Keratinocyte (primary cell): ENCODE measurements at regions not wholly inside any gene's neighbourhood (a gene's known extent, or its start where the extent isn't known, plus 50 kb on each side); places are given as distances from the start of the nearest gene placed in this dataset.

Experiments used
- DNase-seq: peaks from one replicate; pipeline ENCODE4 v3.0.0-alpha.2; 2011; ENCODE audit warnings: low read depth, missing footprints, low spot score
- FAIRE-seq: peaks from 2 replicates; lab custom pipeline; 2011; peaks lifted over from hg19 to GRCh38; lab: Jason Lieb, UNC
- H2AFZ ChIP-seq: 2 replicates; pipeline ENCODE4 v1.6.0; 2012; ENCODE audit warnings: low read length, control low read depth, inconsistent platforms; ENCODE audit not compliant: control insufficient read depth
- H3K27ac ChIP-seq: 2 replicates; pipeline ENCODE4 v1.5.1; 2011; ENCODE audit warnings: low read length; ENCODE audit not compliant: control insufficient read depth, insufficient read depth
- H3K27me3 ChIP-seq: 3 replicates; pipeline ENCODE4 v1.6.0; 2011; ENCODE audit warnings: low read length; ENCODE audit not compliant: control insufficient read depth, insufficient read depth; ENCODE audit errors: extremely low read depth
- H3K36me3 ChIP-seq, 2 experiments: 2 replicates in 1 of 2; 3 replicates in 1 of 2; pipeline ENCODE4 v1.5.1; 2011; ENCODE audit warnings: low read length in 2 of 2, mild to moderate bottlenecking in 1 of 2; ENCODE audit not compliant: control insufficient read depth in 2 of 2, insufficient read depth in 2 of 2; ENCODE audit errors: extremely low read depth in 1 of 2
- H3K4me1 ChIP-seq: 3 replicates; pipeline ENCODE4 v1.5.1; 2011; ENCODE audit warnings: low read length; ENCODE audit not compliant: control insufficient read depth, insufficient read depth; ENCODE audit errors: extremely low read depth
- H3K4me2 ChIP-seq: 3 replicates; pipeline ENCODE4 v1.6.0; 2011; ENCODE audit warnings: low read depth, low read length; ENCODE audit not compliant: control insufficient read depth, insufficient read depth; ENCODE audit errors: extremely low read depth
- H3K4me3 ChIP-seq, 3 experiments: fragments of 200-600 bp in 1 of 3; sonication (generic) in 1 of 3; 2 replicates in 2 of 3; 3 replicates in 1 of 3; pipeline ENCODE4 v1.5.1; 2011 to 2016; ENCODE audit warnings: low read length in 3 of 3, mild to moderate bottlenecking in 3 of 3, control low read depth in 2 of 3, inconsistent platforms in 1 of 3, low read depth in 1 of 3, mixed read lengths in 1 of 3, mixed run types in 1 of 3, moderate library complexity in 1 of 3; ENCODE audit not compliant: control insufficient read depth in 2 of 3, insufficient read depth in 2 of 3; ENCODE audit errors: extremely low read depth in 1 of 3
- H3K79me2 ChIP-seq: 2 replicates; pipeline ENCODE4 v1.6.0; 2012; ENCODE audit warnings: low read length; ENCODE audit not compliant: control insufficient read depth, insufficient read depth
- H3K9ac ChIP-seq: 3 replicates; pipeline ENCODE4 v1.6.0; 2011; ENCODE audit warnings: low read length; ENCODE audit not compliant: control insufficient read depth, insufficient read depth; ENCODE audit errors: extremely low read depth
- H3K9me1 ChIP-seq: 3 replicates; pipeline ENCODE4 v1.6.0; 2011; ENCODE audit warnings: low read length; ENCODE audit not compliant: control insufficient read depth, insufficient read depth; ENCODE audit errors: extremely low read depth
- H3K9me3 ChIP-seq: 2 replicates; pipeline ENCODE4 v1.5.1; 2012; ENCODE audit warnings: low read depth, low read length; ENCODE audit not compliant: control insufficient read depth
- H4K20me1 ChIP-seq: 3 replicates; pipeline ENCODE4 v1.6.0; 2011; ENCODE audit warnings: low read length; ENCODE audit not compliant: control insufficient read depth, insufficient read depth; ENCODE audit errors: extremely low read depth
- CTCF ChIP-seq, 3 experiments: IDR thresholded peaks in 1 of 3; conservative IDR thresholded peaks in 1 of 3; optimal IDR thresholded peaks in 1 of 3; 2 replicates in 2 of 3; 3 replicates in 1 of 3; pipeline versions ENCODE3 to v1.5.1; 2011; ENCODE audit warnings: low read length in 3 of 3, mild to moderate bottlenecking in 3 of 3, moderate library complexity in 2 of 3, control low read depth in 1 of 3, inconsistent platforms in 1 of 3; ENCODE audit not compliant: insufficient read depth in 2 of 3; ENCODE audit errors: extremely low read depth in 1 of 3
- EZH2 ChIP-seq: IDR thresholded peaks from one replicate; pipeline ENCODE4 v1.6.1; 2012; ENCODE audit warnings: inconsistent platforms, mild to moderate bottlenecking, low read length, moderate library complexity
- dilution Hi-C: fragments of 300-500 bp; cut with MboI; formaldehyde crosslinking; loops from one replicate; pipeline ENCODE4 v1.7.0; 2020; ENCODE audit warnings: low sequenced_read_pairs; ENCODE audit not compliant: extremely low pct_ligation_motif_present

DNA sequence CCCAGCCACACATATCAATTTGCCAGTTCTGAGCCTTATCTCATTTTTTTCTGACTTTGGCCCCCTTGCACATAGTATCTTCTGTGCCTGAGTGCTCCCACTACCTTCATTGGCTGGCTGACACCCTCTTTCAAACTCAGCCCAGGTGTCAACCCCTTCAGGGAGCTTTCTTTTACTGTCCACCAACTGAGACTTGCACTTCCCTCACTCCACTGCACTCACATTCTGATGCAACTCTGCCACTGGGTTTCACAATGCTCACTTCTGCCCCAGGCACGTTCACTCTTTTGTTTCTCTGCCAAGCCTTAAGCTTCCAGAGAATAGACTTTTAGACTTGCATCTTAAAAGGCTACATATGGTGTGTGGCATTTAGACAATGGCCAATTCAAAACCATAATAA, 101.5 kb upstream of the CBLB start:
- peaks cover 3% of the 10 kb centered on the region for H3K4me1 ChIP-seq
- TF ChIP-seq EZH2 (no peak), CTCF (optimal IDR thresholded peaks at IDR 0.05 in 1 of 3, IDR thresholded peaks at IDR 0.05 in 1 of 3, conservative IDR thresholded peaks at IDR 0.05 in 1 of 3; ENCODE audit: extremely low read depth in 1 of 3, insufficient read depth in 2 of 3, low read length in 3 of 3) (no peak)
- peak overlapping the region; percentile 66 for H2AFZ ChIP-seq
- H4K20me1 ChIP-seq: no peaks in the 10 kb centered on the region
- no peaks in the 10 kb centered on the region for H3K79me2 ChIP-seq
- no peaks in the 10 kb centered on the region for H3K9me1 ChIP-seq
- H3K4me3 ChIP-seq: no peak overlapping the region
- no peak overlapping the region for H3K9ac ChIP-seq
- H3K36me3 ChIP-seq: no peaks in the 10 kb centered on the region
- H3K4me2 ChIP-seq: no peak overlapping the region
- peak; percentile 42 for DNase-seq
- dilution Hi-C loops: no loop called here
- peaks cover 6% of the 10 kb centered on the region for H3K9me3 ChIP-seq
- H3K27me3 ChIP-seq: no peaks in the 10 kb centered on the region
- FAIRE-seq: peak; percentile 68
- H3K27ac ChIP-seq: peak overlapping the region; percentile 33

GRCh38 chr3:105972069-105972468, 103.3 kb upstream of the CBLB start:
- Histone ChIP-seq H3K4me1 (peaks cover 3% of the 10 kb centered on the region), H4K20me1 (no peaks in the 10 kb centered on the region), H3K9me1 (no peaks in the 10 kb centered on the region), H3K4me2 (no peak overlapping the region), H3K36me3 (no peaks in the 10 kb centered on the region), H3K27me3 (no peaks in the 10 kb centered on the region), H3K9ac (no peak overlapping the region), H3K9me3 (peaks cover 6% of the 10 kb centered on the region), H3K4me3 (no peak overlapping the region), H3K27ac (no peak overlapping the region), H2AFZ (no peak overlapping the region), H3K79me2 (no peaks in the 10 kb centered on the region)
- DNase-seq (no peak), FAIRE-seq (no peak)
- TF ChIP-seq EZH2: no peak
- no peak for TF ChIP-seq CTCF (optimal IDR thresholded peaks at IDR 0.05 in 1 of 3, IDR thresholded peaks at IDR 0.05 in 1 of 3, conservative IDR thresholded peaks at IDR 0.05 in 1 of 3; ENCODE audit: extremely low read depth in 1 of 3, insufficient read depth in 2 of 3, low read length in 3 of 3)
- dilution Hi-C loops: no loop called here
